ENCODE measurements at regions not wholly inside any gene's neighbourhood (a gene's known extent, or its start where the extent isn't known, plus 50 kb on each side); places are given as distances from the start of the nearest gene placed in this dataset.

- DNase-seq: no peak
These were observed 330.2 kb downstream of the TMEM114 start for GRCh38 chr16:8260140-8260539.

- no peak for DNase-seq
These were observed 331.8 kb downstream of the TMEM114 start for GRCh38 chr16:8258523-8258922.

DNA sequence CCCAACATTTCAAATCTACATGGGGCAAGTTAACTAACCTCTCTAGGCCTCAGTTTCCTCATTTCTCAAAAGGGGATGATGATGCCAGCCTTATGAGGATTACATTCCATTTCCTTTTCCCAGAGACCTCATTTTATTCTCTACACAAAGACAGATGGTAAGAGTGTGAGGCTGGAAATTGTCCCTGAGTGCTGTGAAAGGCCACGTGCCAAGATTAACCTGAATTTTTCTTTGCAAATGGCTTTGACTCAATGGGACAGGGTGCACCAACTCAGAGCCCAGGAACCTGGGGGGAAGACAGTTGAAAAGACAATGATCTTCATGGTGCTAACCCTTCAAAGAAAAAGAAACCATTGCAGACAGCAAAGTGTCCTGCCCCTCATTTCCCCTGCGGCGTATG, 332.8 kb downstream of the TMEM114 start:
- DNase-seq: no peak

DNA sequence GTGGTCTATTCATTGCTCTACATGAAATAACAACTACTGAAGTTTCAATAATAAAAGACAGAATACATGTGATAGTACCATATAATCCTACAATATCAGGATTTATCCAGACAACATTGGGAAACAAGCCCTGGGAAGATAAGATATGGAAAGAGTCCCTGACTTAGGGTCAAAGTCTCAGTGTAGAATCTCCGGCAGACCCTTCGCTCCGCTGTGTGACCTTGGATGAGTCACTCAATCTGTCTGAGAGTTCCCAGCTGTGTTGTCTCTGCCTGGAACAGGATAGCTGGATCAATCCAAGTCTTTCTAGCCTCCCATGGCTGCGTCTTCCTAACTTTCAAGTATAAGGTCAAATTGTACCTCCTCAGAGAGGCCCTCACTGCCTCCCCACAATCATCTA, 335.9 kb downstream of the TMEM114 start:
- no peak for DNase-seq

DNA sequence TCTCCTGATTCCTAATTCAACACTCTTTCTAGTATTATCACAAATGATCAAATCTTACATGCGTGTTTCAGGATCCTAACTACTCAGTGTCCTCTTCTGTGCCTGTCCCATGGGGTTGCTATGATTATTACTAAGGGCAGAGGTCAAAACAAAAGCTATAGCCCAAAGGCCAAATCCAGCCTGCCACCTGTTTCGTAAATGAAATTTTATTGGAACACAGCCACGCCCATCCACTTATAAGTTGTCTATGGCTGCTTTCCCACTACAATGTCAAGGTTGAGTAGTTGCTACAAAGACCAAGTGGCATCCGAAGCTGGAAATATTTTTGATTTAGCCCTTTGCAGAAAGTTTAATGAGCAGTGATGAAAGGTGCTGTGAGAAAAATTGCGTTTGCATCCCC, 336.6 kb downstream of the TMEM114 start:
- no peak for DNase-seq

DNA sequence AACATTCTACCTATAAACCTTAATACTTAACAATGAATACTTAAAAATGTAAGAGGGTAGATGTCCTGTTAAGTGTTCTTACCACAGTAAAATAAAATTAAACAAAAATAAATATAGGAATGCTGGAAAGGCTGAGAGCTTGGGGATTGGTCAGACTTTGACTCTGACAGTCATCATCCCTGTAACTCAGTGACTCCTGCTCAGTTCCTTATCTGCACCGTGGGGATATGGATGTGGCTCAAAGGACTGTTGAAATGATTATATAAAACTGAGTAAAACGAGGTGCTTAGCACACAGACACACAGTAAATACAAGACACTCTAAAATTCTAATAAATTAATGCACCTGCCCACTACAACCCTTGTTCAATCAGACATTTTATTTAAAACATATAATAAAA, 338.6 kb downstream of the TMEM114 start:
- no peak for DNase-seq

GRCh38 chr16:8251298-8251697, 339.0 kb downstream of the TMEM114 start:
- DNase-seq: no peak

GRCh38 chr16:8247993-8248392, 342.3 kb downstream of the TMEM114 start:
- no peak for DNase-seq

DNA sequence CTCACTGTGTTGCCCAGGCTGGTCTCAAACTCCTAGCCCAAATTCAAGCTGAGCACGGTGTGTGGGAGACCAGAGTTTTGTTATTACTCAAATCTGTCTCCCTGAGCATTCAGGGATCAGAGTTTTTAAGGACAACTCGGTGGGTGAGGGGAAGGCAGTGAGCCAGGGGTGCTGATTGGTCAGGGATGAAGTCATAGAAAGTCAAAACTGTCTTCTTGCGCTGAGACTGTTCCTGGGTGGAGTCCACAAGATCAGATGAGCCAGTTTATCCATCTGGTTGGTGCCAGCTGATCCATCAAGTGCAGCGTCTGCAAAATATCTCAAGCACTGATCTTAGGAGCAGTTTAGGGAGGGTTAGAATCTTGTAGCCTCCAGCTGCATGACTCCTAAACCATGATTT, 346.3 kb downstream of the TMEM114 start:
- no peak for DNase-seq

GRCh38 chr16:8241408-8241807, 348.9 kb downstream of the TMEM114 start:
- DNase-seq: no peak

DNA sequence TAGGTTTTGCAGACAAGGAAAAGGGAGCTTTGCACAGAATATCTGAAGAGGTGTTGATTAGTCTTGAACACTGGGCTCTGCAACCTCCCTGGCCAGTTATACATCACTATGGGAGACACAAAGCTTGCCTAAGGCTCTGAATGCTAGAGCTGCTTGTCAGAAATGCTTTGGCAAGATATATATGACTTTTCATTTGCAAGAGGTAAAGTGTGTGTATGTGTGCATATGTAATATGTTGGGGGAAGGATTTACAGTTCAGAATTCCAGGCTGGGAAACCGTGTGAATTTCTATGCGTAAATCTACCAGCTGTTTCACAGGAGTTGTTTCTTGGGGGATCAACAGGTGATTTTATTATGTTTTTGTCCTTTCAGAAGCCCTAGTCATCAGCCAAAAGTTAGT, 350.9 kb downstream of the TMEM114 start:
- no peak for DNase-seq

GRCh38 chr16:8237452-8237851, 352.9 kb downstream of the TMEM114 start:
- no peak for DNase-seq

DNA sequence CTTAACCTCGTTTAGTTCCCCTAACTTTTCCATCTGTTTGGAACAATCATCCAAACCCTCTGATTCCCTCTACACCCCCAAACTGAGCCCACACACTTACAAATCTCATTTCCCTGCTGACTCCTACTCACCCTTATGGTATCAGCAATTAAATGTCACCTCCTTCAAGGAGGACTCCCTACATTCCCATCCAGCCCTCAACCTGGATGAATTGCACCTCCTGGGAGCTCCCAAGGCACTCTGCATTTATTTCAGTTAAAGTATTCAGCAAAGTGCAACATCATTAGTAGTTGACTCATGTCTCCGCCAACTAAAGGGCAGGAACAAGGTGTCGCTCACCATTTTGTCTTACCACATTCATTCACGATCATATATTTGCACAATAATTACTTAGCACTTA, 353.5 kb downstream of the TMEM114 start:
- DNase-seq: no peak

- no peak for DNase-seq
These were observed 359.8 kb downstream of the TMEM114 start for GRCh38 chr16:8230497-8230896.

GRCh38 chr16:8229011-8229520, 361.2 kb downstream of the TMEM114 start:
- DNase-seq: no peak

DNA sequence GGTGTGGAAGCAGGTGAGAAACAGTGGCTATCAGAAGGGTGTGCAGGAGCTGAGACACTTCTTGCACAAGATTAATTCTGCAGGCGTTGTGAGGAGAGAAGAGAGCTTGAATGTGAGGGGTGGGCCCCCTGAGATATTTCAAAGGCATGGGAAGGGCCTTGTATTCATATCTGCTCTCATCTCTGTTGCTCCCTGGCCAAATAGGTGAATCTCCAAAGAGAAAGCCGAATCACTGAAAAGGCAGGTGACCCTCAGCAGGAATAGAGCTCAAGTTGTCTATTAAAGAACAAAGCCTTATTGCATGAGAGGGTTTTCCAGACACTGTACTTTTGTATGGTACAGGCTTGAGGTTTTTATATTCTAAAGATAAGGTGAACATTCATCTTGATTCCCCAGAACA, 373.1 kb downstream of the TMEM114 start:
- DNase-seq: no peak

DNA sequence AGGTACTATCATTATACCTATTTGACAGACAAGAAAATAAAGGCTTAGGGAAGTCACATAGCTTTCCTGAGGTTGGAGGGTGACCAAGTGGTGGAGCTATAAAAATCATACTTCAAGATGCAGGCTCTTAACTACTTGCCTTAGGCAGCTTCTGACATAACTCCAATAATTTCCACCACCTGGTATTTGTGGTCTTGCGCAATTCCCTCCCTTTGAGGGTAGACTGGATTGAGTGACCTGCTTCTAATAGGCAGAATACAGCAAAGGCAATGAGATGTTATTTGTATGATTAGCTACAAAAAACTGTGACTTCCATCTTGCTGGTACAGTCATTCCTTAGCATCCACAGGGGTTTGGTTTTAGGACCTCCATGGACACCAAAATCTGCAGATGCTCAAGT, 385.5 kb downstream of the TMEM114 start:
- no peak for DNase-seq

GRCh38 chr16:8204096-8204495, 386.2 kb downstream of the TMEM114 start:
- DNase-seq: no peak

DNA sequence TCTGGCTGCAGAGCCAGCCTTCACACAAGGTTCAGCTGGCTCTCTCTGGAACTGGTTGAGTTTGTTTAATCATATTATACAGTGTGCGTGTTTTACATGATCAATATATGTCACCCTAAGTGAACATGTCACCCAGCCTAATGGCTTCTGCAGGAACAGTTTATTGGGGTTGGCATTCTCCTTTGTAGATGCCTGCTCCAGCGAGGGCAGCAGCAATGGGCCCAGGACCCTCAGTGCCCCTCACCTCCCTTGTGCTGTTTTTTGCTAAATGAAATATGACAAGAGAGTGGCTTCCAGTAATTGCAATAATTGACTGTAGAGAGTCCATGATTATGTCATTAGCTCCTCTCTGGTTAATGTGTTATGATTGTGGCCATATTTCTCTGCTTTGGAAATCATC, 387.2 kb downstream of the TMEM114 start:
- no peak for DNase-seq

GRCh38 chr16:8200839-8201238, 389.5 kb downstream of the TMEM114 start:
- no peak for DNase-seq

DNA sequence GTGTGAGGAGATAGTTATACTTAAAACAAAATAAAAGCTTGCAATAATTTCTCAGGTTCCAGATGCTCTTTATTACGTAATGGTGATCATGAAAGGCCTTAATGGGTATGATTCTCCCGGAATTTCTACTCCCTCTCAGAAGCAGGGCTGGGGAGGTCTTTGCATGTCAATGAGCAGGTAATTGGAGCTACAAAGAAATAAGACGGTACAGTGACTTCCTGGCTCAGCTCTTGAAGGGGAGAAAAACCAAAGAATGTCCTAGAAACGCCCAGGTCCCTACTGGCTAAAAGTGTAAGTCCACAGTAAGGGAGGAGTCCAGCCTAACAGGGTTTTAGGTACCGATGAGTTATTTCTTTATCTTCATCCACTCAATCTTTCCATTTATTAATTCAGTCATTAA, 390.9 kb downstream of the TMEM114 start:
- no peak for DNase-seq

DNA sequence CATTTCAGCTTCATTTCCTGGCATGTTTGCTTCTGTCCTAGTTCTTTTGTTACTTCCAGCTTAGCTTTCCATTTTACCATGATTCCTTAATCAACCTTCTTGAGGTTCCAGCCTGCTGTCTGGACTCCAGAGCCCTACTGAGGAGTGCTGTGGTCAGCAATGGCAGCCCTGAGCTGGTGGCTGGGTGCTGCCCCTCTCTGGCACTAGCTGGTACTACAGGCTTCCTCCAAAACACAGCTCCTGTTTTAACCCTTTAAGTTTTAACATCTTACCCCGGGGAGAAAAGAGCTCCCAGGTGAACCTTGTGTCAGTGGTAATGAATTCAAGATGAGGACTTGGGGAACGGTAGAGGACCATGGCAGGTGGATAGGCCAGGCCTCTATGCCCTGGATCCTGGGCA, 395.5 kb downstream of the TMEM114 start:
- no peak for DNase-seq

GRCh38 chr16:8188841-8189240, 401.5 kb downstream of the TMEM114 start:
- DNase-seq: no peak

DNA sequence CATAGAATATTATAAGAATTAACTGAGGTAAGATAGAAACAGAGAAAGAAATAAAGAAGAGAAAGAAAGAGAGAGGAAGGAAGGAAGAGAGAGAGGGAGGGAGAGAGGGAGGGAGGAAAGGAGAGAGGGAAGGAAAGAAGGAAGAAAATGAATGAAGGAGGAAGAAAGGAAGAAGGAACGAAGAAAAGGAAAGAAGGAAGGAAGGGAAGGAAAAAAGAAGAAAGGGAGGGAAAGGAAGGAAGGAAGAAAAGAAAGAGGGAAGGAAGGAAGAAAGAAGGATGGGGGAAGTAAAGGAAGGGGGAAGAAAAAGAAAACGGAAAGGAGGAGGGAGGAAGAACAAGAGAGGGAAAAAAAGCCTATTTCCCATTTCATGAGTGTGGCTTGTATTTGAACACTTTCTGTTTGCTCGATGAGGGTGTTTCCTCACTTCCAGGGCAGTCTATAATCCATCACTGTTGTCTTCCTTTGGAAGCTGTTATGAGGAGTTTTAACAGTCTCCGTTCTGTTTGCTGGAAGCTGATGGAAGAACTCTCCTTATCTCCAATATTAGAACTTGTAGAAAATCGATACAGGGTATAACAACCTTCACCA, 402.4 kb downstream of the TMEM114 start:
- no peak for DNase-seq

DNA sequence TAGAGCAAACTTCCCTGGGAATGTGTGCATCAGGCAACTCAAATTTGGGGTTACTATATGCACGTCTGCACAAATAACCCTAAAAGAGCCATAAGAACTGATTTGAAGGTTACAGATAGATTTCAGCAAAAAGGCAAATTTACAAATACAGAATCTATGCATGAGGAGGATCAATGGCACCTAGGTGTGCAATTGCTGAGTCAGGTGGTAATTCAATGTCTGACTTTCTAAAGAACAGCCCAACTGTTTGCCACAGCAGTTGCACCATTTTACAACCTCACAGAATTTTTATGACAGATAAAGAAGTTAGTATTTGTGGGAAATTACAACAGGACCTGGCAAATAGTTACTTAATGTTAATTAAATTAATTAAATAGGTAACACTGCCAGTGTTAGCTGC, 405.5 kb downstream of the TMEM114 start:
- DNase-seq: no peak
